Erythroblast (primary cell): ENCODE measurements at regions not wholly inside any gene's neighbourhood (a gene's known extent, or its start where the extent isn't known, plus 50 kb on each side); places are given as distances from the start of the nearest gene placed in this dataset.

ENCODE experiments used
- GATA1 ChIP-seq: IDR thresholded peaks from 2 replicates; pipeline ENCODE4 v1.6.1; 2011; ENCODE audit warnings: low read depth, mild to moderate bottlenecking, control low read depth, low read length, moderate library complexity
- POLR2A ChIP-seq: IDR thresholded peaks from 2 replicates; pipeline ENCODE4 v1.6.1; 2011; ENCODE audit warnings: mild to moderate bottlenecking, low read length

DNA sequence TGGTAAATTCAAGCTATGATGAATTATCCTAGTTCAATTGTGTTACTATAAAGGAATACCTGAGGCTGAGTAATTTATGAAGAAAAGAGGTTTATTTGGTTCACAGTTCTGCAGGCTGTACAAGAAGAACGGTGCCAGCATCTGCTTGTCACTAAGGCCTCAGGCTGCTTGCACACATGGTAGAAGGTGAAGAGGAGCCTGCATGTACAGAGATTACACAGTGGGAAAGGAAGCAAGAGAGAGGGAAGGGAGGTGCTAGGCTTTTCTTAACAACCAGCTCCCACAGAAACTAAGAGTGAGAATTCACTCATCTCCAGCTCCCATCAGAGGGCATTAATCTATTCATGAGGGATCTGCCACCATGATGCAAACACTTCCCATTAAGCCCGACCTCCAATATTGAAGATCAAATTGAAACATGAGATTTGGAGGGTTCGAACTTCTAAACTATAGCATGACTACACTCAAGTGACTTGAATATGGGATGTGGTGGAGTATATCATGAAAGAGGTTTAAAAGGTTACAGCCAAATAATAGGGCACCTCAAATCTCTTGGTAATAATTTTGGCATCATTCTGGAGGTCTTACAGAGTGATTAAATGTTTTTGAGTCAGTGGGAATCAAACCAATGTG is 58.4 kb upstream of the ETAA1 start:
- TF ChIP-seq POLR2A (no peak), GATA1 (no peak)
